K562 (cell line): ENCODE measurements at regions not wholly inside any gene's neighbourhood (a gene's known extent, or its start where the extent isn't known, plus 50 kb on each side); places are given as distances from the start of the nearest gene placed in this dataset.

Experiments used
- ATAC-seq: fragments of 200-7000 bp; cut with Tn5 transposase; 3 replicates; pipeline ENCODE4 v1.9.1; 2020; ENCODE audit warnings: moderate library complexity
- BruUV-seq: library from RNA; stranded (reverse); fragments of 400-500 nt; replicated peaks from 2 replicates; lab custom pipeline; 2021; lab: Mats Ljungman, UMichigan
- CTCF ChIA-PET: fragments of 300-600 bp; formaldehyde crosslinking; extraction: SDS; loops from one replicate; lab custom pipeline; 2021; ENCODE audit warnings: low intra/inter-chr PET ratio; lab: Yijun Ruan, JAX
- POLR2A ChIA-PET: fragments of 300-600, 350-650 bp; sonication (Branson Sonifier 250); formaldehyde crosslinking; extraction: SDS; loops from one replicate; lab custom pipeline; 2021; ENCODE audit warnings: antibody characterized with exemption, inconsistent platforms; lab: Yijun Ruan, JAX
- DNase-seq, 4 experiments: peaks; one replicate each; pipeline versions ENCODE4 v3.0.0 to v3.0.0-alpha.2; 2011 to 2018; ENCODE audit warnings: low spot score in 3 of 4, mixed read lengths in 3 of 4; ENCODE audit errors: extremely low read depth in 1 of 4
- FAIRE-seq: peaks from 2 replicates; lab custom pipeline; 2011; peaks lifted over from hg19 to GRCh38; lab: Jason Lieb, UNC
- H2AFZ ChIP-seq: 2 replicates; pipeline ENCODE4 v1.6.0; 2011; ENCODE audit warnings: low read depth, low read length, control low read depth, inconsistent platforms
- H3K27ac ChIP-seq: fragments of 200-600 bp; 3 replicates; pipeline ENCODE4 v1.8.0; 2011; ENCODE audit warnings: low read depth, mild to moderate bottlenecking, control low read depth, inconsistent platforms, low read length, moderate library complexity, mixed read lengths; ENCODE audit errors: extremely low read depth
- H3K27me3 ChIP-seq, 2 experiments: fragments of 300-600 bp in 1 of 2; 2 replicates in 1 of 2; 3 replicates in 1 of 2; pipeline versions ENCODE4 v1.6.0 to v1.8.0; 2011; ENCODE audit warnings: inconsistent platforms in 2 of 2, low read length in 2 of 2, mild to moderate bottlenecking in 1 of 2, mixed read lengths in 1 of 2, moderate library complexity in 1 of 2; ENCODE audit not compliant: control insufficient read depth in 2 of 2, insufficient read depth in 2 of 2
- H3K36me3 ChIP-seq: fragments of 300-600 bp; 3 replicates; pipeline ENCODE4 v1.8.0; 2011; ENCODE audit warnings: mild to moderate bottlenecking, low read length, inconsistent platforms; ENCODE audit not compliant: control insufficient read depth, insufficient read depth
- H3K4me1 ChIP-seq, 2 experiments: fragments of 200-600 bp in 1 of 2; replicated peaks in 1 of 2; 2 replicates in 1 of 2; 3 replicates in 1 of 2; pipeline versions ENCODE4 v1.5.1 to v1.8.0; 2011; ENCODE audit warnings: inconsistent platforms in 2 of 2, low read length in 2 of 2, mild to moderate bottlenecking in 1 of 2, mixed read lengths in 1 of 2, moderate library complexity in 1 of 2; ENCODE audit not compliant: control insufficient read depth in 2 of 2, insufficient read depth in 2 of 2
- H3K4me2 ChIP-seq: 2 replicates; pipeline ENCODE4 v1.6.1; 2011; ENCODE audit warnings: low read length, control low read depth, inconsistent platforms, mixed read lengths; ENCODE audit not compliant: insufficient read depth
- H3K4me3 ChIP-seq: fragments of 200-600 bp; sonication (generic), shearing (Covaris generic); 2 replicates; pipeline ENCODE4 v1.5.1; 2016; ENCODE audit warnings: control low read depth, inconsistent platforms
- H3K79me2 ChIP-seq: fragments of 200-600 bp; 3 replicates; pipeline ENCODE4 v1.8.0; 2011; ENCODE audit warnings: low read length, inconsistent platforms; ENCODE audit not compliant: control insufficient read depth, insufficient read depth
- H3K9ac ChIP-seq, 2 experiments: 2 replicates each; pipeline versions ENCODE4 v1.6.0 to v1.6.1; 2011; ENCODE audit warnings: low read depth in 2 of 2, low read length in 2 of 2, control low read depth in 1 of 2, inconsistent platforms in 1 of 2, mild to moderate bottlenecking in 1 of 2, mixed read lengths in 1 of 2; ENCODE audit not compliant: insufficient read depth in 1 of 2
- H3K9me1 ChIP-seq: one replicate; pipeline ENCODE4 v1.6.0; 2011; ENCODE audit warnings: inconsistent platforms, mild to moderate bottlenecking, low read length, moderate library complexity; ENCODE audit not compliant: control insufficient read depth, insufficient read depth
- H3K9me3 ChIP-seq: replicated peaks from 2 replicates; pipeline ENCODE4 v1.5.1; 2011; ENCODE audit warnings: low read depth, low read length, inconsistent platforms; ENCODE audit not compliant: control insufficient read depth, insufficient read depth
- H4K20me1 ChIP-seq: replicated peaks from 2 replicates; pipeline ENCODE4 v1.6.1; 2011; ENCODE audit warnings: low read length, inconsistent platforms, mixed read lengths; ENCODE audit not compliant: control insufficient read depth, insufficient read depth
- MXD1 ChIP-seq: fragments of 250-450 bp; sonication (Bioruptor Pico); IDR thresholded peaks from 2 replicates; pipeline ENCODE4 v1.8.0; 2021; ENCODE audit warnings: borderline replicate concordance, mild to moderate bottlenecking, moderate library complexity; ENCODE audit not compliant: poor library complexity, severe bottlenecking
- SMARCA4 ChIP-seq: fragments of 450-650 bp; IDR thresholded peaks from 2 replicates; pipeline ENCODE4 v1.6.1; 2016
- ZBTB5 ChIP-seq: fragments of 450-650 bp; IDR thresholded peaks from 2 replicates; pipeline ENCODE4 v1.6.1; 2017; ENCODE audit warnings: antibody characterized with exemption
- ZNF184 ChIP-seq: sonication (generic); formaldehyde crosslinking; IDR thresholded peaks from 2 replicates; pipeline ENCODE4 v1.5.0; 2020; ENCODE audit warnings: missing genetic modification reagents
- in situ Hi-C: fragments of 300-500 bp; cut with MboI; formaldehyde crosslinking; loops from 4 replicates; pipeline ENCODE4 v1.15.0; 2018; ENCODE audit warnings: inconsistent platforms, mixed read lengths
- intact Hi-C: fragments of 100-400 bp; cut with micrococcal nuclease; formaldehyde crosslinking; loops from 2 replicates; pipeline ENCODE4 v1.14.2; 2022

DNA sequence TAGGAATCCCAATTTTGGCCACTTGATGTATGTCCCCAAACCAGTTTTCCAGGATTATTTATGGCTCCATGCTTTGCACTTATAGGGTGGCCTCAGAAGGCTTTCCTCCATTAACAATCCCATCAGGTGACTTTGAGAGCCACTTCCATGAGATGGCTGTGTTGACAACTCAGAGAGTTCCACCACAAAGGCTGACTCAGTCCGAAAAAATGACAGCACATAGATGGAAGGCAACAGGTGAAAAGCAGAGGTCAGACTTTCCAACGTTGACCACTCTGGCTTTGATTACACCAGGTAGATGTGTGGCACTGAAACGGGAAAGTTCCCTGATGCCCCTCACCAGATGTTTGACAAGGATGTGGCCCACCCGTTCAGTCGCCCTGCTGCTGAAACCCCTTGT lies 431.4 kb upstream of the TNP1 start (continued):
- no peak for TF ChIP-seq ZBTB5

GRCh38 chr2:217290467-217290866 lies 430.6 kb upstream of the TNP1 start:
- Histone ChIP-seq H3K9me1 (no peaks in the 10 kb centered on the region), H3K4me3 (no peak overlapping the region)
- no TSS peak for BruUV-seq
- TF ChIP-seq SMARCA4 (no peak), ZNF184 (CRISPR knock-in tag) (no peak), MXD1 (CRISPR knock-in tag) (no peak)
- TF ChIP-seq, all 486 proteins: peak for 0
- Histone ChIP-seq H3K4me1 (peaks cover 0 to 9% of the 10 kb centered on the region in 2 experiments; a peak in 2 of 5 replicates), H3K27ac (no peak overlapping the region), H2AFZ (no peak overlapping the region), H3K79me2 (no peaks in the 10 kb centered on the region), H3K9me3 (no peaks in the 10 kb centered on the region), H4K20me1 (no peaks in the 10 kb centered on the region), H3K36me3 (no peaks in the 10 kb centered on the region), H3K27me3 (no peaks in the 10 kb centered on the region), H3K9ac (no peak overlapping the region), H3K4me2 (no peak overlapping the region)
- in situ Hi-C loops, result no loop called here
- FAIRE-seq (no peak), ATAC-seq (no peak), DNase-seq (no peak)
- POLR2A ChIA-PET, result interaction anchor here (1.5 kb wide), 1 partner anchor 15 kb away, joined by 3 read pairs; no protein-coding TSS in a partner anchor
- intact Hi-C loops, result no loop called here
- CTCF ChIA-PET, result no interaction called here
